ENCODE measurements at regions not wholly inside any gene's neighbourhood (a gene's known extent, or its start where the extent isn't known, plus 50 kb on each side); places are given as distances from the start of the nearest gene placed in this dataset.

GRCh38 chr4:159787901-159788300 lies 685.0 kb downstream of the RAPGEF2 start:
- no peak overlapping the region for H2AFZ ChIP-seq (ENCODE audit: low read length)
- in situ Hi-C loops (cut with HindIII; ENCODE audit: extremely low pct_ligation_motif_present, low pct_unique_long_range_greater_than_20kb), result no loop called here
- CTCF ChIA-PET (ENCODE audit: low intra/inter-chr PET ratio, low total read pairs), result no interaction called here
- H3K36me3 ChIP-seq (replicated peaks in 1 of 2; ENCODE audit: control insufficient read depth in 1 of 2, insufficient read depth in 2 of 2, low read length in 2 of 2), result no peaks in the 10 kb centered on the region
- no peak overlapping the region for H3K4me2 ChIP-seq (ENCODE audit: low read depth, low read length)
- DNase-seq (ENCODE audit: low spot score) (no peak), ATAC-seq (no peak), FAIRE-seq (no peak)
- H3K27me3 ChIP-seq (ENCODE audit: control insufficient read depth in 1 of 2, insufficient read depth in 2 of 2, low read length in 2 of 2), result no peaks in the 10 kb centered on the region
- 0% methylated on average over 2 of the region's 2 CpGs for WGBS (ENCODE audit: low lambda C conversion rate)
- H3K79me2 ChIP-seq (ENCODE audit: insufficient read depth, low read length), result no peaks in the 10 kb centered on the region
- no peak overlapping the region for H3K4me3 ChIP-seq (replicated peaks in 1 of 3; ENCODE audit: insufficient read depth in 1 of 3, low read depth in 2 of 3, low read length in 3 of 3)
- intact Hi-C loops (cut with micrococcal nuclease; ENCODE audit: unreplicated experiment), result no loop called here
- no peak overlapping the region for H3K9ac ChIP-seq (ENCODE audit: insufficient read depth, low read depth, low read length)
- no TSS peak for BruUV-seq (replicated peaks)
- H3K4me1 ChIP-seq (ENCODE audit: insufficient read depth, low read length), result no peaks in the 10 kb centered on the region
- H3K27ac ChIP-seq (ENCODE audit: extremely low read length, insufficient read depth, low read length), result no peak overlapping the region
- POLR2A ChIA-PET, result no interaction called here
- no peaks in the 10 kb centered on the region for H3K9me3 ChIP-seq (ENCODE audit: low read length)
- H4K20me1 ChIP-seq (ENCODE audit: insufficient read depth, low read length), result no peaks in the 10 kb centered on the region
- TF ChIP-seq ZNF414 (CRISPR knock-in tag; IDR thresholded peaks at IDR 0.05) (no peak), TFDP2 (CRISPR knock-in tag; IDR thresholded peaks at IDR 0.05) (no peak), HOMEZ (CRISPR knock-in tag; IDR thresholded peaks at IDR 0.05; ENCODE audit: low read depth) (no peak), TRIM24 (CRISPR knock-in tag; IDR thresholded peaks at IDR 0.05) (no peak), ZNF256 (CRISPR knock-in tag; conservative IDR thresholded peaks at IDR 0.05) (no peak), RFX5 (IDR thresholded peaks at IDR 0.05; ENCODE audit: low read depth, low read length) (no peak), SRSF4 (IDR thresholded peaks at IDR 0.05; ENCODE audit: low read depth, low read length, poor library complexity, severe bottlenecking) (no peak), GLI4 (CRISPR knock-in tag; IDR thresholded peaks at IDR 0.05; ENCODE audit: borderline replicate concordance) (no peak), ZNF572 (CRISPR knock-in tag; IDR thresholded peaks at IDR 0.05) (no peak), RAD51 (IDR thresholded peaks at IDR 0.05; ENCODE audit: borderline replicate concordance) (no peak), AKNA (CRISPR knock-in tag; IDR thresholded peaks at IDR 0.05; ENCODE audit: borderline replicate concordance) (no peak), GPN1 (CRISPR knock-in tag; IDR thresholded peaks at IDR 0.05; ENCODE audit: borderline replicate concordance) (no peak), ZFP62 (CRISPR knock-in tag; IDR thresholded peaks at IDR 0.05) (no peak), MYPOP (CRISPR knock-in tag; IDR thresholded peaks at IDR 0.05) (no peak)
